ENCODE measurements at regions not wholly inside any gene's neighbourhood (a gene's known extent, or its start where the extent isn't known, plus 50 kb on each side); places are given as distances from the start of the nearest gene placed in this dataset.

GRCh38 chr1:194184425-194184824, 998.0 kb upstream of the B3GALT2 start:
- DNase-seq, result no peak

- DNase-seq, result no peak
Observed at GRCh38 chr1:194181845-194182244, 995.4 kb upstream of the B3GALT2 start.

GRCh38 chr1:194176212-194176611, 989.8 kb upstream of the B3GALT2 start:
- DNase-seq, result no peak

GRCh38 chr1:194175251-194175650, 988.8 kb upstream of the B3GALT2 start:
- no peak for DNase-seq

GRCh38 chr1:194174528-194174927, 988.1 kb upstream of the B3GALT2 start:
- DNase-seq, result no peak

- DNase-seq, result no peak
Observed at GRCh38 chr1:194171596-194171995, 985.2 kb upstream of the B3GALT2 start.

GRCh38 chr1:194167956-194168640, 981.7 kb upstream of the B3GALT2 start:
- DNase-seq, result no peak

GRCh38 chr1:194164755-194165154, 978.3 kb upstream of the B3GALT2 start:
- DNase-seq, result no peak

GRCh38 chr1:194161591-194161990, 975.2 kb upstream of the B3GALT2 start:
- DNase-seq, result no peak

GRCh38 chr1:194159941-194160340, 973.5 kb upstream of the B3GALT2 start:
- no peak for DNase-seq

GRCh38 chr1:194155962-194156361, 969.5 kb upstream of the B3GALT2 start:
- DNase-seq, result no peak

GRCh38 chr1:194151056-194151455, 964.6 kb upstream of the B3GALT2 start:
- no peak for DNase-seq

- no peak for DNase-seq
Observed at GRCh38 chr1:194150242-194150641, 963.8 kb upstream of the B3GALT2 start.

GRCh38 chr1:194133152-194133551, 946.7 kb upstream of the B3GALT2 start:
- DNase-seq, result no peak

GRCh38 chr1:194118086-194118485, 931.7 kb upstream of the B3GALT2 start:
- DNase-seq, result no peak

GRCh38 chr1:194117582-194117981, 931.2 kb upstream of the B3GALT2 start:
- no peak for DNase-seq

GRCh38 chr1:194114288-194114687, 927.9 kb upstream of the B3GALT2 start:
- no peak for DNase-seq

GRCh38 chr1:194105381-194105780, 919.0 kb upstream of the B3GALT2 start:
- DNase-seq, result no peak

GRCh38 chr1:194104247-194104844, 917.9 kb upstream of the B3GALT2 start:
- DNase-seq, result no peak

GRCh38 chr1:194103516-194104246, 917.3 kb upstream of the B3GALT2 start:
- no peak for DNase-seq

- no peak for DNase-seq
Observed at GRCh38 chr1:194103101-194103500, 916.7 kb upstream of the B3GALT2 start.

- DNase-seq, result no peak
Observed at GRCh38 chr1:194102607-194103006, 916.2 kb upstream of the B3GALT2 start.

- no peak for DNase-seq
Observed at GRCh38 chr1:194084755-194085154, 898.3 kb upstream of the B3GALT2 start.

- no peak for DNase-seq
Observed at GRCh38 chr1:194081444-194081843, 895.0 kb upstream of the B3GALT2 start.
